ENCODE measurements at regions not wholly inside any gene's neighbourhood (a gene's known extent, or its start where the extent isn't known, plus 50 kb on each side); places are given as distances from the start of the nearest gene placed in this dataset.

- TF ChIP-seq YY1 (IDR thresholded peaks at IDR 0.05; ENCODE audit: insufficient read depth, insufficient read length): no peak
- no peak for TF ChIP-seq ZNF274 (IDR thresholded peaks at IDR 0.05; ENCODE audit: low read depth, low read length)
These were observed 140.0 kb upstream of the POU2AF2 start for GRCh38 chr11:111105566-111105965.
